DND-41 (cell line): ENCODE measurements at regions not wholly inside any gene's neighbourhood (a gene's known extent, or its start where the extent isn't known, plus 50 kb on each side); places are given as distances from the start of the nearest gene placed in this dataset.

Experiments
- ATAC-seq: fragments of 200-7000 bp; cut with Tn5 transposase; 3 replicates; pipeline ENCODE4 v1.9.1; 2021; ENCODE audit warnings: low read depth; ENCODE audit not compliant: insufficient read depth
- DNase-seq: peaks from one replicate; pipeline ENCODE4 v3.0.0-alpha.2; 2020
- H2AFZ ChIP-seq: 2 replicates; pipeline ENCODE4 v1.6.0; 2012; ENCODE audit warnings: low read depth, low read length
- H3K27ac ChIP-seq: 2 replicates; pipeline ENCODE4 v1.5.1; 2012; ENCODE audit warnings: low read length, inconsistent platforms
- H3K27me3 ChIP-seq: fragments of 200-600 bp; sonication (generic); 2 replicates; pipeline ENCODE4 v1.6.0; 2012; ENCODE audit warnings: low read length, mild to moderate bottlenecking, inconsistent platforms; ENCODE audit not compliant: insufficient read depth, poor library complexity
- H3K36me3 ChIP-seq: 2 replicates; pipeline ENCODE4 v1.5.1; 2012; ENCODE audit warnings: low read length, inconsistent platforms; ENCODE audit not compliant: insufficient read depth
- H3K4me1 ChIP-seq: 2 replicates; pipeline ENCODE4 v1.5.1; 2012; ENCODE audit warnings: mild to moderate bottlenecking, low read length; ENCODE audit not compliant: insufficient read depth
- H3K4me2 ChIP-seq: 2 replicates; pipeline ENCODE4 v1.6.0; 2012; ENCODE audit warnings: mild to moderate bottlenecking, moderate library complexity, low read length, inconsistent platforms; ENCODE audit not compliant: insufficient read depth
- H3K4me3 ChIP-seq, 2 experiments: fragments of 200-600 bp in 1 of 2; shearing (Covaris generic) in 1 of 2; 2 replicates each; pipeline ENCODE4 v1.5.1; 2012 to 2016; ENCODE audit warnings: inconsistent platforms in 2 of 2, low read length in 2 of 2, mild to moderate bottlenecking in 2 of 2, low read depth in 1 of 2, moderate library complexity in 1 of 2
- H3K79me2 ChIP-seq: 2 replicates; pipeline ENCODE4 v1.6.0; 2012; ENCODE audit warnings: low read length, inconsistent platforms; ENCODE audit not compliant: insufficient read depth
- H3K9ac ChIP-seq: 2 replicates; pipeline ENCODE4 v1.6.0; 2012; ENCODE audit warnings: low read depth, mild to moderate bottlenecking, inconsistent platforms, low read length, moderate library complexity
- H3K9me3 ChIP-seq: 2 replicates; pipeline ENCODE4 v1.5.1; 2012; ENCODE audit warnings: low read length, moderate library complexity, mild to moderate bottlenecking, inconsistent platforms; ENCODE audit not compliant: insufficient read depth, severe bottlenecking
- H4K20me1 ChIP-seq: 2 replicates; pipeline ENCODE4 v1.6.0; 2012; ENCODE audit warnings: low read length; ENCODE audit not compliant: insufficient read depth
- CTCF ChIP-seq: IDR thresholded peaks from 2 replicates; pipeline ENCODE4 v1.5.1; 2012; ENCODE audit warnings: borderline replicate concordance, low read length, moderate library complexity, mild to moderate bottlenecking; ENCODE audit not compliant: poor library complexity, severe bottlenecking; ENCODE audit errors: extremely low read depth
- EZH2 ChIP-seq: IDR thresholded peaks from 3 replicates; pipeline ENCODE4 v1.6.1; 2012; ENCODE audit warnings: borderline replicate concordance, low read depth, mild to moderate bottlenecking, moderate library complexity, low read length, inconsistent platforms; ENCODE audit not compliant: severe bottlenecking

GRCh38 chr16:5858180-5858579, 760.6 kb upstream of the EEF2KMT start:
- Histone ChIP-seq H3K36me3 (no peaks in the 10 kb centered on the region), H3K9ac (no peak overlapping the region), H3K27me3 (no peaks in the 10 kb centered on the region), H3K79me2 (no peaks in the 10 kb centered on the region), H3K27ac (no peak overlapping the region), H3K4me1 (no peaks in the 10 kb centered on the region), H4K20me1 (no peaks in the 10 kb centered on the region), H3K4me3 (no peak overlapping the region), H2AFZ (no peak overlapping the region), H3K4me2 (no peak overlapping the region), H3K9me3 (no peaks in the 10 kb centered on the region)
- DNase-seq (no peak), ATAC-seq (no peak)
- TF ChIP-seq CTCF = no peak
- no peak for TF ChIP-seq EZH2

GRCh38 chr16:5854027-5854426, 756.4 kb upstream of the EEF2KMT start:
- H3K79me2 ChIP-seq = no peaks in the 10 kb centered on the region
- no peaks in the 10 kb centered on the region for H3K27me3 ChIP-seq
- H3K36me3 ChIP-seq = no peaks in the 10 kb centered on the region
- no peak for TF ChIP-seq CTCF
- TF ChIP-seq EZH2 = no peak
- no peak for DNase-seq
- H3K4me1 ChIP-seq = no peaks in the 10 kb centered on the region
- H3K4me2 ChIP-seq = no peak overlapping the region
- H2AFZ ChIP-seq = no peak overlapping the region
- H3K27ac ChIP-seq = no peak overlapping the region
- no peak for ATAC-seq
- no peaks in the 10 kb centered on the region for H4K20me1 ChIP-seq
- H3K9me3 ChIP-seq = no peaks in the 10 kb centered on the region
- no peak overlapping the region for H3K4me3 ChIP-seq
- H3K9ac ChIP-seq = no peak overlapping the region

GRCh38 chr16:5852151-5852550, 754.6 kb upstream of the EEF2KMT start:
- Histone ChIP-seq H3K4me3 (no peak overlapping the region), H3K4me2 (no peak overlapping the region), H3K9ac (no peak overlapping the region), H3K9me3 (no peaks in the 10 kb centered on the region), H2AFZ (no peak overlapping the region), H3K27me3 (no peaks in the 10 kb centered on the region), H3K4me1 (no peaks in the 10 kb centered on the region), H3K79me2 (no peaks in the 10 kb centered on the region), H3K36me3 (no peaks in the 10 kb centered on the region), H4K20me1 (no peaks in the 10 kb centered on the region), H3K27ac (no peak overlapping the region)
- DNase-seq (no peak), ATAC-seq (no peak)
- TF ChIP-seq EZH2 (no peak), CTCF (no peak)

- Histone ChIP-seq H4K20me1 (no peaks in the 10 kb centered on the region), H3K36me3 (no peaks in the 10 kb centered on the region), H3K4me2 (no peak overlapping the region), H3K9me3 (no peaks in the 10 kb centered on the region), H3K27me3 (no peaks in the 10 kb centered on the region), H3K4me1 (no peaks in the 10 kb centered on the region), H3K9ac (no peak overlapping the region), H3K27ac (no peak overlapping the region), H2AFZ (no peak overlapping the region), H3K79me2 (no peaks in the 10 kb centered on the region), H3K4me3 (no peak overlapping the region)
- no peak for TF ChIP-seq CTCF
- no peak for TF ChIP-seq EZH2
- DNase-seq (no peak), ATAC-seq (no peak)
Measured at GRCh38 chr16:5851393-5851982, 753.9 kb upstream of the EEF2KMT start.
